GM18867 (cell line): ENCODE measurements at regions not wholly inside any gene's neighbourhood (a gene's known extent, or its start where the extent isn't known, plus 50 kb on each side); places are given as distances from the start of the nearest gene placed in this dataset.
"Not testable (repeated sequence)": the region's sequence is repeated elsewhere in the genome, so short reads cannot be mapped to it uniquely, and the experiment has no call there.

Experiments used
- ATAC-seq: cut with Tn5 transposase; IDR thresholded peaks from one replicate; pipeline ENCODE4 v1.9.1; 2021; ENCODE audit warnings: mild to moderate bottlenecking, moderate library complexity; ENCODE audit not compliant: unreplicated experiment

DNA sequence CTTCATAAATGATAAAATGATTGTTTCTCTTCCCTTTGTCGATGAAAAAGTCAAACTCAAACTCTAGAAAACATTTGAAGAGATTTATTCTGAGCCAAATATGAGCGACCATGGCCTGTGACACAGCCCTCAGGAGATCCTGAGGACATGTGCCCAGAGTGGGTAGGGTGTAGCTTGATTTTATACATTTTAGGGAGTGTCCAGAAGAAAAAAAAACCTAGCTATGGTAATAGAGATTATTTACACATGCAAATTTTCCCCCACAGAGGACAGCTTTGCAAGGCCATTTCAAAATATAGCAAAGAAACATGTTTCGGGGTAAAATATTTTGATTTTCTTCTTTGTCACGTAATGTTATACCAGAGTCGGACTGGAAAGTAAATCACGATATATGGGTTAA is 92.4 kb upstream of the TRIB2 start:
- no peak for ATAC-seq

DNA sequence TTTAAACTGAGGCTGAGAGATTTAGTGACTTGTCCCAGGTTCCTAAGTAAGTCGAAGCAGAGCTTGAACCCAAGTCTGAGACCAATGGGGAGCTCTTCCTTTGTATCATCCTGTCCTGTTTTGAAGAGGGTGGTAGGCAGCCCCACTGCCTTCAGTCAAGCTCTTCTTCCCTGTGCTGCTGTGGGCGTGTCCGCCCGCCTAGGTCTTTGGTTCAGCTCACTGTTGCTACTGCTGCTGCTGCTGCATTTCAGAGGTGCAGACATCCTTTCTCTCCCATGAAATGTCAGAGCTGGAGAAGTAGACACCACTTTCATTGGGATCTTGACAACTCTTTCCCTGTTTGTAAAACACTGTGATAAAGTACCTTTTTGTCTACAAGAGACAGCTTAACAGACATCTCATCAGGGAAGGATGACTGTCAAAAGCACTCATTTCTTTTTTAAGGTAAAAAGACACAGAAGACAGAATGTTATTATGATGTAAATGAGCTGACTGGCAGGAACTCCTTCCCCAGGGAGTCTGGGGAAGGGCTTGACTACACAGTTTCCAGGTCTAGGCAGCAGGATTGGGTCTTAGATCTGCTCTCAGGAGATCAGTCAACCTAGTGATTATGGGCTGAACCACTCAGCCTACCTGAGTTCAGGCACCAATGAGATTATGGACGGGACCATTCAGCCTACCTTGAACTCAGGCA is 91.7 kb upstream of the TRIB2 start:
- ATAC-seq: no peak

DNA sequence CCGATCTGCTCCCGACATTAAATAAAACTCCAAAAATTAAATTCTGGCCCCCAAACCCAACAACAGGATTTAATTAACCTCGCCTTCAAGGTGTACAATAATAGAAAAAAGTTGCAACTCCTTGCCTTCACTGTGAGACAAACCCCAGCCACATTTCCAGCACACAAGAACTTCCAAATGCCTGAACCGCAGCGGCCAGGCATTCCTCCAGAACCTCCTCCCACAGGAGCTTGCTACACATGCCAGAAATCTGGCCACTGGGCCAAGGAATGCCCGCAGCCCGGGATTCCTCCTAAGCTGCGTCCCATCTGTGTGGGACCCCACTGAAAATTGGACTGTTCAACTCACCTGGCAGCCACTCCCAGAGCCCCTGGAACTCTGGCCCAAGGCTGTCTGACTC is 88.2 kb upstream of the TRIB2 start:
- not testable (repeated sequence) for ATAC-seq

DNA sequence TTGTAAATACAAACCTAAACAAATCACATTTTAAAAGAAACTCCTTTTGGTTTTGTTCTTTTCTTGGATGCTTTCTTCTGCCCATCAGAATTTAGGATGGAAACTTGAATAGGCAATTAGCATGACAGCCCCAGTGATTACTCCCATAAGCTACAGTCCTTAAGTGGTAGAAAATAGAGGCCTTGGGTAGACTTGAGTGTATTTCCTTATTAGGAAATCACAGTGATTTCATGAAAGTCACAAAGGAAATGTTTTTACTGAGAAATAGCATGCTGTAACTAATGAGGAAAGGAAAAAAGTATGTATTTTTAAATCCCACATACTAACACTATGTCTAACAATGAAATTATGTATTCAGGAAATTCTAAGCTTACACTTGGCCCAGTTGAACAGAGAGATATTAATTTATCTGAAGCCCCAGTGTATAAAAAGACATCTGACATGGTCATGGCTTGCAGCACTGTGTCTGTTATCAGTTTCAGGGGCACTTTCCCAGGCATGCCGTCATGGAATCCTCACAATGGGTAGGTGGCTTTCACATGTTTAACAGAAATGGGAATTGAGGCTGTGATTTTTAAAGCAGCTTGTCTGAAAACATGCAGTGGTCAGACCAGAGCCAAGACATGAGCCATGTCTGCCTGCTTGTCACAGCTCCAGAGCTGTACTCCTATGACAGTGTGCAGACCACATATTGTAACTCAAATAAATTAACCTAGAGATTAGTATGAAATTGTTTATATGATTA is 79.7 kb upstream of the TRIB2 start:
- ATAC-seq: no peak

DNA sequence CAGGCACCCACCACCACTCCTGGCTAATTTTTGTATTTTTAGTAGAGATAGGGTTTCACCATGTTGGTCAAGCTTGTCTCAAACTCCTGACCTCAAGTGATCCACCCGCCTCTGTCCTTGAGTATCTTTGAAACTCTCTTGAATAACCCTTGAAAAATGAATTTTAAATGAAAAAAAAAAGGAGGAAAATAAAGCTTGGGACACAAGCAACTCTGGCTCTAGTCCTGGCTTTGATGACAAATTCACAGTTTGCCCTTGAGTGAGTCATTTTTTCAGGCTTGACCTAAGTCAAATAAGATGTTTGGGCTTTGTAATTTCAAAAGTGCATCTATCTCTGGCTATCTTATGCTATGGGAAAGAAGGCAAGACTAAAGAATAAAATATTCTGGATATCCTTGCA is 79.0 kb upstream of the TRIB2 start:
- ATAC-seq: no peak

DNA sequence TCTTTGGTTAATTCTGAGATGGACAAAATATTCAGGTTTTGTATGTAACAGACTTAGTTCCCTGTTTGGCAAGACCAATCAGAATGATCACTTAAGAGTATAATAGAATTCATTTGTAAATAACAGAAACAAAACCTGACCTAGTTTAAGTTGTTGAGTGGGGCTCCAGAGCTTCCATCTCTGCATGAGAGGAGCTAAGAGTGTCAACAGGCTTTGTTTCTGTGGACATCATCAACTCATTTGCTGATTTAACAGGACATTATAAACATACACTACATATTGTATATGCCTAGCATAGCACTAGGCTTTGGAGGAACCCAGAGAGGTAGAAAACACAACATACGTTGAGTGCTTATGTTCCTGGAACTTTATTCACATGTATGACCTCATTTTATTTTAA is 75.3 kb upstream of the TRIB2 start:
- no peak for ATAC-seq

DNA sequence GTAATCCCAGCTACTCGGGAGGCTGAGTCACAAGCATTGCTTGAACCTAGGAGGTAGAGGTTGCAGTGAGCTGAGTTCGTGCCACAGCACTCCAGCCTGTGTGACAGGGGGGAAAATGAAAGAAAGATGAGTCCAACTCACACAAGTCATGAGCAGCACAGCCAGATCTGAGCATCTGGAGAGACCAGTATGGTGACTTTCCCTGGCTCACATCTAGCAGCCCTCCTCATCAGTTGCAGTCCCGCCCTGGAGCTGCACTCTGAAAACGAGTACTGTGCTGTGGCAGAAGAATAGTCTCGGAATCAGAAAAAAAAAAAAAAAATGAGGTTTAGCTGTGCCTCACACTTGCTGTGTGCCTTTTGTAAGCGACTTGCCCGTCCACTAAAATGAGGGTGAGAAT is 74.4 kb upstream of the TRIB2 start:
- ATAC-seq: no peak

DNA sequence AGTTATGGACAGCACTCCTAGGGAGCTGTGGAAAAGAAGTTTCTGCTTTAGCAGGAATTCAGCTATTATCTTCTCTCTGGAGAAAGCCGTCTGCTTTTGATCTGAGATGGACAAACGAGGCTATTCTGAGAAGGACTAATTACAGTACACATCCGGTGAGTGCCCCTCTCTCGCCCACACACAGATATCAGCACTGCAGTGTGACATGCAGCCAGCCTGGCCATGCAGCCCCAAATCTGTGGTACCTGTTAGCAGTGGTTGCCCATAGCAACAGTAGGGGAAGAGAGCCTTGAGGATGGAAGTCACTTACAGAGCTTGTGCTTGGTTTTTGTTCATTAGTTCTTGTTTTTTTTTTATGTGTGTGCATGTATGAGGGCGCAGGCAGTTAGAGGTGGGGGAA is 73.9 kb upstream of the TRIB2 start:
- ATAC-seq: no peak

DNA sequence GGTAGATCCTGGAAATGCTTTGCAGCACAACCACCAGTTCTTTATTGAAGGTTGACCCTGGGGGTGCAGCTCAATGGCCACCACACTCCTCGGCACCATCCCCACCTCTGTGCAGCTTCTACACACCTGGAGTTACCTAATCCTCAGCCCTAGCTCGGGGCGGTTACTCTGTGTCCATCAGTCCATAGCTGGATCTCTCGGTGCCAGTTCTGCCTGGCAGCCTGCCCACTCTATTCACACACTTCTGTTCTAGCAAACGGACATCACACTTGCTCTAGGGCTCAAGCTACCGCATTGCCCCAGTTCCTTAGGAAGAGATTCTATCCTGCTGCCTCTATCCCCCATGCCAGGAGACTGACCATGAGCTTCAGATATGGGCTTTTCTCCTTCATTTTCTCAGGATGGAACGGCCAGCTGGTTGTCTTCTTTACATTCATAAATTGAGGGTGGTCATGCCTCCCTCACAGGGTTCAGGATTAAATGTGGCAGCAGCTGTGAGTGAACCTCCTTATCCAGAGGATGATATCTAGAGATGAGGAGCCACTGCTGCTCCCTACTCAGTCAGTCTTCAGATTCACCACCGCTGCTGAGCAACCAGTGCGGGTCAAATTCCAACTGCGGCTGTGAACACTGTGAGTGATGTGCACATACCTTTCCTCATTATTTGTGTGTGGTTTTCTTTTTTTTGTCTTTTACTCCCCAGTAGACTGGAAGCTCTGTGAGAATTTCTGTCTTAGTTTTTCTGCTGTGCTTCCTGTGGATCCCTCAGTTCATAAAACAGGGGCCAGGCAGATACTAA is 66.9 kb upstream of the TRIB2 start:
- no peak for ATAC-seq

DNA sequence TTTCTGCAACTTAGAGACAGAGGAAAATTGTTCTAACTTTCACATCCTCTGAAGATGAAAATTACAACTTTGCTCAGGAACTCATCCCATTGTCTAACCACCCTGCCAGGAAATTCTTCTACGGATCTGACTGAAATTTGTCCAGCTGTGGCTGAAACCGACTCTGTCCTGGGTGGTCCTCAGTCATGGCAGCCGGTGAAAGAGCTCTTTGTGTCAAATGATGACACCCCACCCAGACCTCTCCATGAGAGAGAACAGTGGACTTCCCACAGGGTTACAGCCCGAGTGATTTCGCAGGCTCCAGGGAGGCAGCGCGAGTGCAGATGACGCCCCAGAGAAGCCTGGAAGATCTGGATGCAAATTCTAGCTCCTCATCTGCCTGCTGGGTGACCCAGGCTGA is 65.1 kb upstream of the TRIB2 start:
- ATAC-seq: no peak

DNA sequence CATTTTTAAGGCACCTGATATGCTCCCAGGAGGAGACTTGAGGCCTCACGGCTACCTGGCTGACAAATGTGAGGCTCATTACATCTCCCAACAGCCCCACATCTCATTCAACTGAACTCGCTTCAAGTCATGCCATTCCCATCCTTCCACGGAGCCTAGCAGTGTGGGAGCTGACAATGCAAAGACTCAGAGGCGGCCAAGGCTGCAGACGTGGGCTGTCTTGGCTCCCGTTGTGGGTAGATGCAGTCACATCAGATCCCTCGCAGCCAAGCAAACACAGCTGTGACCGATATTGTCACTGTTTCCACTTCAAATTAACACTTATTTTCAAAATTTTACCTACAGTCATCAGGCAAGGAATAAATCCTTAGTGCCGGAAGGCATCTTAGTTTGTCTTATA is 64.0 kb upstream of the TRIB2 start:
- ATAC-seq: no peak

DNA sequence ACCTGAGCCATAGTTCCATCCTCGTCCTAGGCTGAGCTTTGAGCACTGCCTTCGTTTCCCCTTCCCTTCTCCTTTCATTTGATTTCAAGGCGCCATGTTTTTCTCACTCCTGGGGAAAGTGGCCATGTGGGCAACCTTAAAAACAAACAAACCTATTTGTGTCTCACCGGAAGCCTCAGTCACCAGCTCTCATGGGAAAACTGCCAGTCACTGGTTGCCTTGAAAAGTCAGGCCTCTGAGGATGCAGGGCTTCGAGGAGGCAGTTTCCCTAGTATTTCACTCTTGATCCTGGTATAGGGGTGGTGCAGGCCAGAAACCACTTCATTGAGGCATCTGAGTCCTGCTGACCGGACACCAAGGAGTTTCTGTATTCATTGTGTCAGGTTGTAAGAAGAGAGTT is 59.2 kb upstream of the TRIB2 start:
- ATAC-seq: no peak

DNA sequence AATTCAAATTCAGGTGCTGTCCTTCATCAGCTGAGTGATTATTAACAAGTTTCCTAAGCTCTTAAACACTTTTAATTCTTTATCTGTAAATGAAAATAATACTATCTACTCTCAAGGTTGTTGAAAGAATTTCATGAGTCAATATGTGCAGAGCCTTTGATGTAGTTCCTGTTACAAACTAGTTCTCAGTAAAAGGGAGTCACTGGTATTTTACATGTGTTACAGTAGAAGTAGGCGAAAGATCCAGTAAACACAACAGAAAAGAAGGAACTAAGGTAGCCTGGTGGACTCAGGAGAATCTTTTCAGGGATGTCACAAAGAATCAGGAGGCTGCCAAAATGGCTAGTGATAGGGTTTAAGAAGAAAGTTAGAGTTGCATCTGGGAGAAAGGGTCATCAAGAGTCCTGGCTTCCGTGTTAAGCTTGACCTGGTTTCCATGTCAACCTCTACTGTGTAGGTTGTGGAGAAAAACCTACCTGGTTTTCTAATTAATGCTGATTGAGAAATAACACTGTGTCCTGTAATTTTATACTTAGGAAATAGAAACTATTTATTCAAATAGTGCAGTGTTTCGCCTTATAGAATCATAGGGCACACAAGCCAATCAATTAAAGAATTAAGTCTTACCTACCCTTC is 58.3 kb upstream of the TRIB2 start:
- ATAC-seq: no peak

DNA sequence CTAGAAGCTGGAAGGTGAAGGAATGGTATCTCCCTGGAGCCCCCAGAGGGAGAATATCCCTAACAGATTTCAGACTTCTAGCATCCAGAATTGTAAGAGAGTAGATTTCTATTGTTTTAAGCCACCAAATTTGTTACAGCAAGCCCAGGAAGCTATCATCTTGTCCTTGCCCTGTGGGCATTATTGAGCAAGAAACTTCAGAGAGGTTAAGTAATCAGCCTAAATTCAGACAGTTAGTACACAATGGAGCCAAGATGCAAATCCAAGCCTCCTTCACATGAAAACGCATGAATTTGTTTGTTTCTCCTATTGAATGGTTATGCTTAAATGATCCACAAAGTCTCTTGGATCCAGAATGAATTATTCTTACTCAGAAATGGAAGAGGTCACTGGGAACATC is 55.2 kb upstream of the TRIB2 start:
- no peak for ATAC-seq

DNA sequence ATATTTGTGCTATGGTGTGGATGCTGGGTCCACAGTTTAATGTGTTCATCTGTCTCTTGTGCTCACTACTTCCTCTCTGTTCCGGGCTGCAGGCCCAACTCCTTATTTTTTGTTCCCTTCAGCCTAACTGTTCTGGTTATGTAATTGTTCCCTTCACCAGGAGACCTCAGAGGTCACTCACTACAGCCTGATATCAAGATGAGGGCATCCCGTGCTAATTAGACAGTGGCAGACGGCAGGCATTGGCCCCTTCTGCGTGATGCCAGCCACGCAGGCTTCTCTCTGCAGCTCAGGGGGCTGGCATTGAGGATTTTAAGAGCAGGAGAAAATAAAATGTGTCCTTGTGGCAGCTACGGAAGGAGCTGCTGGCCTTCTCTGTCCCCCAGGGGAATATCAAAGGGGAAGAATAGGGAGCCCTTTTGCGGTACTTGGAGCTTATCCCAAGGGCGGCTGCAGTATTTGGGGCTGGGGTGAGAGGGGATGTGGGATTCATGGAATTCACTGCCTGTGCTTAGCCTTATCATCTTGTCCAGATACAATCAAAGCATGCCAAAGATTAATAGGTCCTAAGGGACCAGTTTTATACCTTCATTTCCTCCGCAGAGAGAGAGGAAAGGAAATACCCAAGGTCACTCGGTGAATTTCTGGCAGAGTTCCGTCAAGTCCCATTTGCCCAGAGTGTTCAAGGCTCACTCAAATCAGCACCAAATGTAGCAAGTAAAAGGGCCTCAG is 53.3 kb upstream of the TRIB2 start:
- ATAC-seq: no peak

DNA sequence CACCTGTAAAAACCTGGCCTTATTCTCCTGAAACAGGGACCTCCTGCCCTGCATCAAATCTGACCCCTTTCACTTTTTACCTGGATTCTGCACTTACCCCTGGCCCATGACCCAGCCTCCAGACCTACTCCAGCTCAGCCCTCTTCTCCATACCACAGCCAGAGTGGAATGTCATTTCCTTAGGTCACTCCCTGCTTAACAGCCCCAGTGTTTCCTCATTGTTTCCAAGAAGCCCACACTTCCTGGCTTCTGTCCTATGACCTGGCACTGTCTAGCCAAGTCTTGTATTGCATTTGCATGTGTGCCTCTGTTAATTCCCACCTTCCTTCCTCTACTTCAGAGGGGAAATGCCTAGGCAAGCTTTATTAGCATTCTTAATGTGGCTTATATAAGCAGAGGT is 51.4 kb upstream of the TRIB2 start:
- ATAC-seq: no peak

DNA sequence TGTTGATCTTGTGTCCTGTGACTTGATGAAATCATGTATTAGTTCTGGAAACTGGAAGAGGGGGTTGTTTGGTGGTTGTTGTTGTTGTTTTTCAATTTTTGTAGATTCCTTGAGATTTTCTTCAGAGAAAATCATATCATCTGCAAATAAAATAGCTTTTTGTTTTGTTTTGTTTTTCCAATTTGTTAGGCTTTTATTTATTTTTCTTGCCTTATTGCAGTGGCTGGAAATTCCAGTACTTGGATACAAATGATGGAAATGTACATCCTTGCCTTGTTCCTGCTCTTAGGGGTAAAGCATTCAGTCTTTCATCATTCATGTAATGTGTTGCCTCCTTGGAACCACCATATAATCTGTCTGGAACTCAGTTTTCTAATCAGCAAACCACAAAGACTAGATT is 50.3 kb upstream of the TRIB2 start:
- ATAC-seq: no peak
